PC-9 (cell line): ENCODE measurements at regions not wholly inside any gene's neighbourhood (a gene's known extent, or its start where the extent isn't known, plus 50 kb on each side); places are given as distances from the start of the nearest gene placed in this dataset.

Source experiments
- BruUV-seq: library from RNA; stranded (reverse); fragments of 400-500 nt; replicated peaks from 2 replicates; lab custom pipeline; 2021; lab: Mats Ljungman, UMichigan
- CTCF ChIA-PET: fragments of 300-600 bp; sonication (Branson Sonifier 250); formaldehyde crosslinking; loops from one replicate; lab custom pipeline; 2022; ENCODE audit warnings: antibody characterized with exemption; lab: Charles Lee
- POLR2A ChIA-PET: fragments of 300-600 bp; sonication (Branson Sonifier 250); formaldehyde crosslinking; loops from one replicate; lab custom pipeline; 2022; ENCODE audit warnings: antibody characterized with exemption; ENCODE audit not compliant: unreplicated experiment; lab: Charles Lee
- DNase-seq, 2 experiments: peaks; one replicate each; pipeline versions ENCODE4 v3.0.0 to v3.0.0-alpha.2; 2015 to 2022; ENCODE audit warnings: mixed read lengths in 1 of 2
- H2AFZ ChIP-seq: fragments of 200-600 bp; sonication (generic); 2 replicates; pipeline ENCODE4 v1.8.1; 2017; ENCODE audit warnings: antibody characterized with exemption
- H3F3A ChIP-seq: fragments of 200-600 bp; sonication (generic); 2 replicates; pipeline ENCODE4 v1.8.1; 2017; ENCODE audit warnings: antibody characterized with exemption, mild to moderate bottlenecking, low read depth; ENCODE audit not compliant: insufficient read depth
- H3K27ac ChIP-seq: fragments of 200-600 bp; sonication (generic); 2 replicates; pipeline ENCODE4 v1.6.1; 2016; ENCODE audit warnings: mixed run types
- H3K27me3 ChIP-seq: fragments of 200-600 bp; sonication (generic); 2 replicates; pipeline ENCODE4 v1.6.1; 2016; ENCODE audit warnings: low read depth, mixed run types; ENCODE audit not compliant: insufficient read depth
- H3K36me3 ChIP-seq: fragments of 200-600 bp; sonication (generic); 2 replicates; pipeline ENCODE4 v1.6.1; 2016; ENCODE audit warnings: low read depth, mixed run types
- H3K4me1 ChIP-seq: fragments of 200-600 bp; sonication (generic); replicated peaks from 2 replicates; pipeline ENCODE4 v1.6.1; 2016; ENCODE audit warnings: mixed run types; ENCODE audit not compliant: insufficient read depth
- H3K4me2 ChIP-seq: fragments of 200-600 bp; sonication (generic); 2 replicates; pipeline ENCODE4 v1.6.1; 2017; ENCODE audit warnings: mixed run types
- H3K4me3 ChIP-seq: fragments of 200-600 bp; sonication (generic); 2 replicates; pipeline ENCODE4 v1.6.1; 2016; ENCODE audit warnings: mixed run types
- H3K79me2 ChIP-seq: fragments of 200-600 bp; sonication (generic); 2 replicates; pipeline ENCODE4 v1.6.1; 2017; ENCODE audit warnings: low read depth, mixed run types
- H3K9me2 ChIP-seq: fragments of 200-600 bp; sonication (generic); 2 replicates; pipeline ENCODE4 v1.8.1; 2017; ENCODE audit warnings: mild to moderate bottlenecking; ENCODE audit not compliant: insufficient read depth
- H3K9me3 ChIP-seq: fragments of 200-600 bp; sonication (generic); 2 replicates; pipeline ENCODE4 v1.8.1; 2016; ENCODE audit warnings: low read depth; ENCODE audit not compliant: insufficient read depth
- H4K20me1 ChIP-seq: fragments of 200-600 bp; sonication (generic); 2 replicates; pipeline ENCODE4 v1.8.1; 2017; ENCODE audit not compliant: insufficient read depth
- EZH2 ChIP-seq: fragments of 200-600 bp; sonication (generic); IDR thresholded peaks from 2 replicates; pipeline ENCODE4 v1.8.0; 2017; ENCODE audit warnings: antibody characterized with exemption, low read depth
- intact Hi-C: fragments of 100-400 bp; cut with micrococcal nuclease; formaldehyde crosslinking; loops from one replicate; pipeline ENCODE4 v1.10.0; 2022; ENCODE audit not compliant: unreplicated experiment
- TF ChIP-seq, protein P1 (sequence below): fragments of 200-600 bp; sonication (generic); conservative IDR thresholded peaks from 2 replicates; pipeline ENCODE4 v1.6.1; 2017; ENCODE audit warnings: mixed run types, antibody characterized with exemption, mild to moderate bottlenecking, moderate library complexity

- Histone ChIP-seq H3F3A (peaks cover 30% of the 10 kb centered on the region), H3K4me3 (no peak overlapping the region), H2AFZ (no peak overlapping the region), H3K9me3 (no peaks in the 10 kb centered on the region), H3K36me3 (no peaks in the 10 kb centered on the region), H3K27me3 (no peaks in the 10 kb centered on the region), H3K79me2 (no peaks in the 10 kb centered on the region), H3K27ac (no peak overlapping the region), H4K20me1 (no peaks in the 10 kb centered on the region), H3K9me2 (no peaks in the 10 kb centered on the region; the same call in 1 of the 2 replicates), H3K4me1 (peaks cover 38% of the 10 kb centered on the region), H3K4me2 (no peak overlapping the region)
- no peak for DNase-seq
- intact Hi-C loops, result loop anchor here (2.0 kb wide), 2 partner anchors 109 to 291 kb away; no protein-coding TSS in a partner anchor
- TF ChIP-seq, protein P1, sequence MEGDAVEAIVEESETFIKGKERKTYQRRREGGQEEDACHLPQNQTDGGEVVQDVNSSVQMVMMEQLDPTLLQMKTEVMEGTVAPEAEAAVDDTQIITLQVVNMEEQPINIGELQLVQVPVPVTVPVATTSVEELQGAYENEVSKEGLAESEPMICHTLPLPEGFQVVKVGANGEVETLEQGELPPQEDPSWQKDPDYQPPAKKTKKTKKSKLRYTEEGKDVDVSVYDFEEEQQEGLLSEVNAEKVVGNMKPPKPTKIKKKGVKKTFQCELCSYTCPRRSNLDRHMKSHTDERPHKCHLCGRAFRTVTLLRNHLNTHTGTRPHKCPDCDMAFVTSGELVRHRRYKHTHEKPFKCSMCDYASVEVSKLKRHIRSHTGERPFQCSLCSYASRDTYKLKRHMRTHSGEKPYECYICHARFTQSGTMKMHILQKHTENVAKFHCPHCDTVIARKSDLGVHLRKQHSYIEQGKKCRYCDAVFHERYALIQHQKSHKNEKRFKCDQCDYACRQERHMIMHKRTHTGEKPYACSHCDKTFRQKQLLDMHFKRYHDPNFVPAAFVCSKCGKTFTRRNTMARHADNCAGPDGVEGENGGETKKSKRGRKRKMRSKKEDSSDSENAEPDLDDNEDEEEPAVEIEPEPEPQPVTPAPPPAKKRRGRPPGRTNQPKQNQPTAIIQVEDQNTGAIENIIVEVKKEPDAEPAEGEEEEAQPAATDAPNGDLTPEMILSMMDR, result no peak
- TF ChIP-seq EZH2, result no peak
- POLR2A ChIA-PET, result interaction anchor here (0.6 to 0.7 kb wide), 2 partner anchors 209 to 244 kb away, joined by 3 to 5 read pairs; no protein-coding TSS in a partner anchor
- CTCF ChIA-PET, result interaction anchor here (0.5 to 0.7 kb wide), 3 partner anchors 21 to 1337 kb away, joined by 4 to 5 read pairs (median 5); no protein-coding TSS in a partner anchor
- no TSS peak for BruUV-seq
Observed at GRCh38 chr2:234841321-234842015, 110.3 kb upstream of the SH3BP4 start.

- H3K79me2 ChIP-seq, result no peaks in the 10 kb centered on the region
- TF ChIP-seq, protein P1, result no peak
- no peak for TF ChIP-seq EZH2
- DNase-seq, result peak; percentile 86 to 92
- no peaks in the 10 kb centered on the region; the same call in 1 of the 2 replicates for H3K9me2 ChIP-seq
- H3K36me3 ChIP-seq, result no peaks in the 10 kb centered on the region
- H3K4me3 ChIP-seq, result no peak overlapping the region
- no peak overlapping the region for H2AFZ ChIP-seq
- no peaks in the 10 kb centered on the region for H4K20me1 ChIP-seq
- peak overlapping the region; percentile 63 for H3K27ac ChIP-seq
- BruUV-seq, result no TSS peak
- ChIA-PET POLR2A (interaction anchor here (0.6 to 0.7 kb wide), 2 partner anchors 113 to 154 kb away, joined by 6 to 9 read pairs; no protein-coding TSS in a partner anchor), CTCF (interaction anchor here (0.7 kb wide), 1 partner anchor 20 kb away, joined by 5 read pairs; no protein-coding TSS in a partner anchor)
- no peaks in the 10 kb centered on the region for H3K27me3 ChIP-seq
- no peaks in the 10 kb centered on the region for H3K9me3 ChIP-seq
- peaks cover 38% of the 10 kb centered on the region for H3K4me1 ChIP-seq
- H3K4me2 ChIP-seq, result peak overlapping the region; percentile 47
- intact Hi-C loops, result loop anchor here (1.0 to 2.0 kb wide), 4 partner anchors 12 to 290 kb away; no protein-coding TSS in a partner anchor
- H3F3A ChIP-seq, result peaks cover 30% of the 10 kb centered on the region
Observed at GRCh38 chr2:234840336-234840735, 111.5 kb upstream of the SH3BP4 start.

- peak overlapping the region; percentile 47 for H3K4me2 ChIP-seq
Observed at GRCh38 chr2:234839285-234839684, 112.5 kb upstream of the SH3BP4 start.

More at GRCh38 chr2:234839285-234839684, 112.5 kb upstream of the SH3BP4 start:
- TF ChIP-seq, protein P1, result no peak
- no peak for TF ChIP-seq EZH2
- peak; percentile 70 to 92 for DNase-seq
- Histone ChIP-seq H3K4me3 (no peak overlapping the region), H4K20me1 (no peaks in the 10 kb centered on the region), H3K36me3 (no peaks in the 10 kb centered on the region), H3K79me2 (no peaks in the 10 kb centered on the region), H3F3A (peaks cover 30% of the 10 kb centered on the region), H2AFZ (no peak overlapping the region), H3K27me3 (no peaks in the 10 kb centered on the region), H3K27ac (peak overlapping the region; percentile 63), H3K9me3 (no peaks in the 10 kb centered on the region), H3K9me2 (no peaks in the 10 kb centered on the region; the same call in 1 of the 2 replicates), H3K4me1 (peaks cover 38% of the 10 kb centered on the region)
- CTCF ChIA-PET, result interaction anchor here (0.5 to 1.0 kb wide), 3 partner anchors 42 to 926 kb away, joined by 3 read pairs; no protein-coding TSS in a partner anchor
- intact Hi-C loops, result loop anchor here (1.0 to 2.0 kb wide), 2 partner anchors 142 to 212 kb away; no protein-coding TSS in a partner anchor
- no TSS peak for BruUV-seq
- POLR2A ChIA-PET, result no interaction called here
